SK-N-MC (cell line): ENCODE measurements at regions not wholly inside any gene's neighbourhood (a gene's known extent, or its start where the extent isn't known, plus 50 kb on each side); places are given as distances from the start of the nearest gene placed in this dataset.

ENCODE experiments used
- EZH2 ChIP-seq: fragments of 200-600 bp; sonication (generic); IDR thresholded peaks from one replicate; pipeline ENCODE4 v1.6.1; 2017; ENCODE audit warnings: antibody characterized with exemption
- POLR2AphosphoS5 ChIP-seq: IDR thresholded peaks from 2 replicates; pipeline ENCODE4 v1.6.1; 2012; ENCODE audit warnings: mild to moderate bottlenecking, low read depth, low read length, borderline replicate concordance

GRCh38 chr2:2787301-2787907 is 456.3 kb upstream of the MYT1L start:
- TF ChIP-seq EZH2, result no peak
- TF ChIP-seq POLR2AphosphoS5, result no peak
